Ecto neural progenitor cell (in vitro differentiated cells): ENCODE measurements at regions not wholly inside any gene's neighbourhood (a gene's known extent, or its start where the extent isn't known, plus 50 kb on each side); places are given as distances from the start of the nearest gene placed in this dataset.
"Not testable (repeated sequence)": the region's sequence is repeated elsewhere in the genome, so short reads cannot be mapped to it uniquely, and the experiment has no call there.

ENCODE experiments used
- DNase-seq: peaks from one replicate; pipeline ENCODE4 v3.0.0-alpha.2; 2018; ENCODE audit warnings: low spot score

- no peak for DNase-seq
Measured at GRCh38 chr2:175829741-175830140, 172.3 kb downstream of the LNPK start.

GRCh38 chr2:175827856-175828255, 174.2 kb downstream of the LNPK start:
- no peak for DNase-seq

- DNase-seq = no peak
Measured at GRCh38 chr2:175824243-175824642, 177.8 kb downstream of the LNPK start.

GRCh38 chr2:175823707-175824073, 178.4 kb downstream of the LNPK start:
- no peak for DNase-seq

DNA sequence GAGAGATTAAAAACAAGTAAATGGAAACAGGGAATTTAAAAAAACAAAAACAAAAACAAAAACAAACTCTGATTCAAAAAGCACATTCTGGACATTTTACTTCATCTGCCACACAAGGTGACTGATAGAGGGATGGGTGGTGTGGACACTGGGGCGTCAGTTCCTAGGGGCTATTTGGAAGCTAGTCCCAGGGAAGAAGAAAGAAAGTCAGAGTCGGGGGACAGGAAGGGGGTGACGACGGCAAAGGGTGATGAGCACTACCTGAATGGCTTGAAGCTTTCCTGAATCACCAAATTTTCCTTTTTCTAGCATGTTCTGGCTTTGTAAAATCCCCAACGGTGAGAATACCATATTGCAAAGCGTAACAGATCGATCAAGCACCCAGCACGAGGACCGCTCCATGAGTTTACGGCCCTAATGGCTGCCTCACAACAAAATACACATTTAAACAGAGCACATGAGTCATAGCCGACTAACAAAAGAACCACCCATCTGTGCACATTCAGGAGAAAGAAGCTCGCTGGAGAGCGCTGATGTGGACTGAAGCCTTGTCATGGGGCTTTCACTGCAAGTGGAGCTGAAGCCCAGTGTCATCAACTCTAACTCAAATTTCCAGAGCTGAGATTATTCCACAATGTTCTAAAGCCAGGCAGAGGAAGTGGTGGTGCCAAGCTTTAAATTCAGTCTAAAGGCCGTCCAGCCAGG, 178.9 kb downstream of the LNPK start:
- DNase-seq = no peak

DNA sequence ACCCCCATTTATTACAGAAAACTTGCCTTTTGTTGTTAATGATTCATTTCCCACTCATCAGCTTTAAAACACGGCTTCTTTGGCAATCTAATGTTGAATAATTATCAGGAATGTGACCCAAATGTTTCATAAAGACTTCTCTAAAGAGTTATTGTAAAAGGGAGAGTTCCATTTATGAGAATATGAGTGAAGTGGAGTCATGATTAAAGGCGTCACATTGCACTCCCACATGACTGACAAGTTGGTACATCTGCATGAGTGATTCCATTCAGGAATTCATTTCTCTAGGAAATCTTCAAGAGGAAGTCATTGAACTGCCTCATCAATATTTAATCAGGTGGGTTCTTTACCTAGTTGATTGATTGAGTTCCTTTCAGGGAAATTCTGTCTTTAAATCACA, 184.8 kb downstream of the LNPK start:
- no peak for DNase-seq

GRCh38 chr2:175815537-175815936, 186.5 kb downstream of the LNPK start:
- DNase-seq = no peak

DNA sequence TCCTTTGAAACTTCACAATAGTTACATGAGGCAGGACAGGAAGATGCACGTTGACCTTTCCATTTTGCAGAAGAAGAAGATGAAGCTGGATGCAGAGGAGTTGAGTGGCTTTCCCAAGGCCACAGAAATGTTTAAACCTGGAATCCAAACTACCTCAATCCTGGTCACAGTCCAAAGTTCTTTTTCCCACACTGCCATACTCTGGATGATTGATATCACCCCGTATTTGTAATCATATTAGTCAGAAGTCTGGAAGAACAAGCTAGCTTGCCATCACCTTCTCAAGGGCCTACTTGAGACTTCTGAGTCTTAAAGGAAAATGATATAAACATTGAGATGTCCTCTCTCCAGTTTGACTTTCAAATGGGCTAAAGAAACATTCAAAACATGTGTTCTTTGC, 190.1 kb downstream of the LNPK start:
- no peak for DNase-seq

DNA sequence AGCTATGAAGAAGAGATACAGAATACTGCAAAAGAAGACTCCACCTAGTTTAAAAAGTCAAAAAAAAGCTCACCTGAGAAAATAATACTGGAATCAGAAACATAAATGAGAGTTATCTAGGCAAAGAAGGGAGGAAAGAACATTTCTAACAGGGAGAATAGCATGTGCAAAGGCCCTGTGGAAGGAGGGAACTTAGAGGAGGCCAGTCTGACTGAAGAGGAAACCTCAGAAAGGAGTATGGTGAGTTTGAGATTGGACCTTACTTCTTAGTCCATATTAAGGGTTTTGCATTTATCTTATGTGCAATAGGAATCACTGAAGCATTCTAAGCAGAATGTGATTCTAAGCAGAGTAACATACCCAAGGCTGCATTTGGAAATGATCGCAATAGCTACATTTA, 193.2 kb downstream of the LNPK start:
- DNase-seq = no peak

DNA sequence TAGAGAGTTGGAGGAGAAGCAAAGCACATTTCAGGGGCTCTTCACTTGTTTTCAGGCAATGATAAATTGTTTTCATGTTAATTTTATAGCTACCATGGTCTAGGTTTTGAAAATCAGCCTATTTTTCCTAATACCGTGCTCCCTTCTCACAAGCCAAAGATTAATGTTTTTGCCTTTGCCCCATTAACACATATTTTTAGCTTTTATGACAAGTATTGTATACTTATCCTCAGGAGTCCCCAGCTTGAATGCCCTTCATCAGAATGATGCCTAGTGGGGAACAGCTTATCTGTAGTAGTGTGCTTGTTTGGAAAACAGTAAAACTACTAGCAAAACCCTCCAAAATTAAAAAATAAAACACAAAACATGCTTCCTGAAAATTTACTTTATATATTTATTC, 194.0 kb downstream of the LNPK start:
- DNase-seq = no peak

- no peak for DNase-seq
Measured at GRCh38 chr2:175807031-175807873, 194.8 kb downstream of the LNPK start.

DNA sequence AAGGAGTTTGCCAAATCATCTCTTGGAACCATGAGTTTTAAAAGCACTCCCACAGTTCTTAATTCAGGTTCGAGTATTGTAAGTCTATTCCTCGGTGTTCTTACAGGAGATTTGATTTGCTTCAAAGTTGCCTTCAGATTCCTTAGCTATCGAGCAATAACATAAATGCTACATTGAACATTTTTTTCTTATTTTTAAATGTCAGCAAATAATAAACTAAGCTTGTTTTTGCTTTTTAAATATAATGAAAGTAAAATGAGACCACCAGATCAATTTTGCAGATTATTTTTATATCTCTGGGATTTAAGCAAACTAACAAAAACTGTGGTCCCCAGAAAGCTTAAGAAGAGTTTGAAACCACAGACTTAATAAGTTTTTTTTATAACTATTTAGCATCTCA, 195.5 kb downstream of the LNPK start:
- DNase-seq = no peak

- no peak for DNase-seq
Measured at GRCh38 chr2:175806125-175806490, 196.0 kb downstream of the LNPK start.

GRCh38 chr2:175805442-175806124, 196.5 kb downstream of the LNPK start:
- no peak for DNase-seq

- no peak for DNase-seq
Measured at GRCh38 chr2:175804122-175804521, 197.9 kb downstream of the LNPK start.

DNA sequence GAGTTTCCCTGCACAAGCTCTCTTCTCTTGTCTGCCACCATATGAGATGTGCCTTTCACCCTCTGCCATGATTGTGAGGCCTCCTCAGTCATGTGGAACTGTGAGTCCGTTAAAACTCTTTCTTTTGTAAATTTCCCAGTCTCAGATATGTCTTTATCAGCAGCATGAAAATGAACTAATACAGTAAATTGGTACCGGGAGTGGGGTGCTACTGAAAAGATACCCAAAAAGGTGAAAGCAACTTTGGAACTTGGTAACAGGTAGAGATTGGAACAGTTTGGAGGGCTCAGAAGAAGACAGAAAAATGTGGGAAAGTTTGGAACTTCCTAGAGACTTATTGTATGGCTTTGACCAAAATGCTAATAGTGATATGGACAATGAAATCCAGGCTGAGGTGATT, 205.6 kb downstream of the LNPK start:
- not testable (repeated sequence) for DNase-seq

DNA sequence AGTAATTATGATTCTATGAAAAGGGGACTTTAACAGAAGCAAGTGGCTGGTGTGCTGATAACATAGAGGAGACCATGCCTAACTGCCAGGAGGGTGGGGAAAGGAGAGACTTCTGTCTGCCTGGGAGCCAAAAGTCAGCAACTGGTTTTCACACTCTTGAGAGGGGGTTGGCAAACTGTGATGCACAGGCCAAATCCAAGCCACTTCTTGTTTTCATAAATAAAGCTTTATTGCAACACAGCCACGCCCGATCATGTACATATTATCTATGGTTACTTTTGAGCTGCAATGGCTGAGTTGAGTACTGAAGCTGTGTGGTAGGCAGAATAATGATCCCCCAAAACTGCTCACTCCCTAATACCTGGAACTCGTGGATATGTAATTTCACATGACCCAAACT, 208.4 kb downstream of the LNPK start:
- no peak for DNase-seq

- DNase-seq = no peak
Measured at GRCh38 chr2:175792881-175793280, 209.2 kb downstream of the LNPK start.

DNA sequence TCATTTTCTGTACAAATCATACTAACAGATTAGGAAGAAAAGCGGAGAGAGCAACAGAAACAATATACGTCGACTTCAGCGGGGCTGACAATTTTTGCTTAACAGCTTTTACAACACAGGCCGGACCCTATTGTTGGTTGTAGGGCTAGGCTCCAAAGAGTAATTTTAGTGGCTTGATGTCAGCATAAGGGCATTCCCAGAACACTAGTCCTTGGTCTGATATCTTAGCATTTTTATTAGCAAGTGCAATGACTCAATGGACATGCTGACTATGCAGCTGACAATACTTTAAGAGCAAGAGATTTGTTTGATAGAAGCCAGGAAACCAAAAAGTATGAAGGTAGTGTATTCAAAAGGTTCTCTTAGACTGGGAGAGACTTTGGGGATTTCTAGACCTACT, 209.9 kb downstream of the LNPK start:
- no peak for DNase-seq

DNA sequence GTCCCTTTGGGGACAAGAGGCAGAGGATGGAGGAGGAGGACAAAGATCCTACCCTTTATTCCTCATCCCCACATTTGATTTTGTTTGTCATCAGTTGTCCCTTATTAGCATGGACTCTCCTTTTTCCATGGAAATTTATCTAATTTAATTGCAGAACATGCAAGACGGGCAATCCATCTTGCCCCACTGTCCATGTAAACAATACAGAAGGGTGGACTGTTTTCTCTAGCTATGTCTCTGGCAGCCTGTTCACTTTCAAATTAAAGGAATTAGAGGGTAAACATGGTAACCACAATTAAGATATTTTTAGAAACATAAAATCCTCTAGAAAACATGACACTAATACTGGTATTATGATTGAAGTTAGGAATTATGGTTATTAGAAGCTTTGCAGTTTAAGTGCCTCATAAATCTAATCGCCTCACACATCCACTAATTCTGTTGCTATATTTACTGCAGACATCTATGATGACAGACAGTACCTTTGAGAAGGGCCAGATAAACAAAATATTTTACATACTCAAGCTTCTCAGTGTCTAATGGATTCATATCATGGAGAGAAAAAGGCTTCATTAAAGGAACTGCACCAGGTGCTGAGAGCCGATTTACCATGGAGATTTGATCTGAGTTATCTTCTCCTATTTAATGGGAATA, 215.5 kb downstream of the LNPK start:
- no peak for DNase-seq

DNA sequence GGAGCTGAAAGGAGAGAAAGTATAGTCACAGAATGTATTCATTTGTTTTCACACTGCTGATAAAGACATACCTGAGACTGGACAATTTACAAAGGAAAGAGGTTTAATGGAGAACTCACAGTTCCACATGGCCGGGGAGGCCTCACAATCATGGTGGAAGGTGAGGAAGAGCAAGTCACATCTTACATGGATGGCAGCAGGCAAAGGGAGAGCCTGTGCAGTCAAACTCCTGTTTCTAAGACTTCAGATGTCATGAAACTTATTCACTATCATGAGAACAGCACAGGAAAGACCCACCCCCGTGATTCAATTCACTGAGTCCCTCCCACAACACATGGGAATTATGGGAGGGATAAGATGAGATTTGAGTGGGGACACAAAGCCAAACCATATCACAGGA, 224.7 kb downstream of the LNPK start:
- DNase-seq = not testable (repeated sequence)

- DNase-seq = no peak
Measured at GRCh38 chr2:175769200-175769599, 232.9 kb downstream of the LNPK start.

GRCh38 chr2:175766880-175767279, 235.2 kb downstream of the LNPK start:
- no peak for DNase-seq
